Brain microvascular endothelial cell (primary cell): ENCODE measurements at regions not wholly inside any gene's neighbourhood (a gene's known extent, or its start where the extent isn't known, plus 50 kb on each side); places are given as distances from the start of the nearest gene placed in this dataset.

Experiments
- DNase-seq: peaks from one replicate; pipeline ENCODE4 v3.0.0-alpha.2; 2020
- H3K27ac ChIP-seq: fragments of 250-450 bp; sonication (Bioruptor Pico); 2 replicates; pipeline ENCODE4 v1.5.1; 2020; ENCODE audit warnings: mild to moderate bottlenecking, moderate library complexity
- H3K27me3 ChIP-seq: fragments of 250-450 bp; sonication (Bioruptor Pico); replicated peaks from 2 replicates; pipeline ENCODE4 v1.5.1; 2020; ENCODE audit warnings: mild to moderate bottlenecking
- H3K36me3 ChIP-seq: fragments of 250-450 bp; sonication (Bioruptor Pico); replicated peaks from 2 replicates; pipeline ENCODE4 v1.5.1; 2020; ENCODE audit warnings: mild to moderate bottlenecking
- H3K4me3 ChIP-seq: 2 replicates; pipeline ENCODE4 v1.5.1; 2011; ENCODE audit warnings: low read depth, mild to moderate bottlenecking, control low read depth, low read length, moderate library complexity
- in situ Hi-C: cut with HindIII; loops from 2 replicates; pipeline ENCODE4 v1.10.0; 2017; ENCODE audit warnings: low sequenced_read_pairs, low pct_ligation_motif_present
- TF ChIP-seq, protein P1 (sequence below): IDR thresholded peaks from 2 replicates; pipeline ENCODE4 v1.5.1; 2011; ENCODE audit warnings: low read depth, mild to moderate bottlenecking, moderate library complexity, low read length, control low read depth, inconsistent platforms; ENCODE audit errors: missing control alignments

DNA sequence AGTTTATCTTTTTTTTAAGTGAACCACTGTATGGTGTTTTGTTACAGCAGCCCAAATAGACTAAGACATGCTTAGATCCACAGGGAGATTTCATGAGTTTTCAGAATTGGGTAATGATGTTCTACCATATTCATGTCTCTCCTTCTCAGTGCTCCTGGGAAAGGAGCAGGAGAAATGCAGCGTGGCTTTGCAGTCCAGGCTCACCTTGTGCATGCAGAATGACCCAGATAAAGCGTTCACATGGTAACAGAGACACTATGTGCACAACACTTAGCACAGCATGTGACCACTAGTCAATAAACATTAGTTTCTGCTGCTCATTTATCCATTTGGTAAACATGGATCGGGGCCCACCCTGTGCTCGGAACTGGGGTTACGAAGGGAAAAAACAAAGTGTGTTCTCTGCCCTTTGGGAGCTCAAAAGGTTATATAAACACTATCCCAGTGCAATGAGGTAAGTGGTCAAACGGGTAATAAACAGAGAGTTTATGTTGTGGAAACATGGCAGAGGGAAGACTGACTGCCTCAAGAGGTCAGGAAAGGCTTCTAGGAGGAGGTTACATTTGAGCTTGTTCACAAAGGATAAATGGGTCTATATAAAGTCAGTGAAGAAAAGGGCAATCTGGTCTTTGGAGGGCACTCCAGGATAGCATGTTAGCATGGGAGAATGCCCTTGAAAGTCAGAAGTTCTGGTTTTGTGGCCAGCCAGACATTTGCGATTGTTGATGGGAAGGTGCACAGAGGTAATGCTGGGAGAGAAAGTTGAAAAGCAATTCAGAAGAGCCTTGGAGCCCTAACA is 299.2 kb downstream of the TDRD15 start:
- Histone ChIP-seq H3K27ac (no peak overlapping the region), H3K4me3 (no peak overlapping the region), H3K36me3 (no peaks in the 10 kb centered on the region), H3K27me3 (no peaks in the 10 kb centered on the region)
- in situ Hi-C loops = no loop called here
- TF ChIP-seq, protein P1, sequence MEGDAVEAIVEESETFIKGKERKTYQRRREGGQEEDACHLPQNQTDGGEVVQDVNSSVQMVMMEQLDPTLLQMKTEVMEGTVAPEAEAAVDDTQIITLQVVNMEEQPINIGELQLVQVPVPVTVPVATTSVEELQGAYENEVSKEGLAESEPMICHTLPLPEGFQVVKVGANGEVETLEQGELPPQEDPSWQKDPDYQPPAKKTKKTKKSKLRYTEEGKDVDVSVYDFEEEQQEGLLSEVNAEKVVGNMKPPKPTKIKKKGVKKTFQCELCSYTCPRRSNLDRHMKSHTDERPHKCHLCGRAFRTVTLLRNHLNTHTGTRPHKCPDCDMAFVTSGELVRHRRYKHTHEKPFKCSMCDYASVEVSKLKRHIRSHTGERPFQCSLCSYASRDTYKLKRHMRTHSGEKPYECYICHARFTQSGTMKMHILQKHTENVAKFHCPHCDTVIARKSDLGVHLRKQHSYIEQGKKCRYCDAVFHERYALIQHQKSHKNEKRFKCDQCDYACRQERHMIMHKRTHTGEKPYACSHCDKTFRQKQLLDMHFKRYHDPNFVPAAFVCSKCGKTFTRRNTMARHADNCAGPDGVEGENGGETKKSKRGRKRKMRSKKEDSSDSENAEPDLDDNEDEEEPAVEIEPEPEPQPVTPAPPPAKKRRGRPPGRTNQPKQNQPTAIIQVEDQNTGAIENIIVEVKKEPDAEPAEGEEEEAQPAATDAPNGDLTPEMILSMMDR = no peak
- no peak for DNase-seq

DNA sequence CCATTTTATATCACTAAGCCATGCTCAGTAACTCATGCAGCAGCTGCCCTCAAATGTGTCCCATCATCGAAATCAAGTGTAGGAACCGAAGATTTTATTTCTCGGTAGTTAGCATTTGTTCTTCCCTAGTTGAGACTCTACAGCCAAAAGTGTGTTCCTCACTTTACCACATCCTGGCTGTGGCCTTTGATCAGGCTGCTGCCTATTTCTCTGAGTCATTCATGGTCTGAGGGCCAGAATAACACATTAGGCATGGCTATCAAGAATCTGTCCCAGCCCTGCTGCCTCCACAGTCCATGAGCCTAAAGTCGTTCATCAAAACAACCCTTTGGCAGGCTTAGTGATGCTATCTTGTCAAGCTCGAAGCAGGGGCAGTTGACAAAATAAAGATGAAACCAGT is 300.1 kb downstream of the TDRD15 start:
- Histone ChIP-seq H3K36me3 (no peaks in the 10 kb centered on the region), H3K4me3 (no peak overlapping the region), H3K27ac (no peak overlapping the region), H3K27me3 (no peaks in the 10 kb centered on the region)
- in situ Hi-C loops = no loop called here
- DNase-seq = no peak
- TF ChIP-seq, protein P1 = no peak

DNA sequence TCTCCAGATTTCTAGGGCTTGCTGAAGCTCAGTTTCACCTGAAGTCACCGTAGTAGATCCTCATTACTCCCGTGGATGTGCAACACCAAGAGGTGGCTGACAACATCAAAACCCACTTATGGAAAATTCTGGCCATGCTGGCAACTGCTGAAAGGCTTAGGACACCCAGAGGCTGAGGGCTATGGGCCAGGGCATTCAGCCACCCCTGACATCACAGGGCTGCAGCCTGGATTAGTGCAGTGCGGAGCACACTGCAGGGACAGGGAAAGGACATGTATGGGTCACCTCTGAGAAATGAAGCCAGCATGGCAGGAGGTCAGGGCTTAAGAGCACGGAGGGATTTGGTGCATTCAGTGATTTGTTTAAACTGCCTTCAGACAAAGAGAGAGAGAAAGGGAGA is 300.6 kb downstream of the TDRD15 start:
- TF ChIP-seq, protein P1 = no peak
- H3K4me3 ChIP-seq = no peak overlapping the region
- H3K27ac ChIP-seq = no peak overlapping the region
- no peak for DNase-seq
- H3K36me3 ChIP-seq = no peaks in the 10 kb centered on the region
- no peaks in the 10 kb centered on the region for H3K27me3 ChIP-seq
- in situ Hi-C loops = no loop called here

DNA sequence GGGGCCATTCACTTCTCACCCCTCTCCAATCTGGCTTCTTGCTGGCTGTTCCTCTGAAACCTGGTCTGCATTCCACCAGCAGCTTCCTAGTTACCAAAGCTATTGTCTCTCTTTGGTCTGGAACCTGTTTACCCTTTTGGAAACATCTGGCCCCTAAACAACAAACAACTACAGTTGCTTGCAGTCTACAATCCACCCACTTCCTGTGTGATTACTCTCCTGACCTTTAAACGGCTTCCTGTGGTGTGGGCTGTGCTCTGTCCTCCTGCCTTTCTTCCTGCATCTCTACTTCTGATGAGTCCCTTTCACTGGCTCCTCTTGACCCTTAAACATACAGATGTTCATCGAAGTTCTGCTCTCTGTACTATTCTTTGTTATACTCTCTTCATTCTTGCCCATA is 303.8 kb downstream of the TDRD15 start:
- H3K27me3 ChIP-seq = no peaks in the 10 kb centered on the region
- in situ Hi-C loops = no loop called here
- no peaks in the 10 kb centered on the region for H3K36me3 ChIP-seq
- TF ChIP-seq, protein P1 = no peak
- DNase-seq = no peak
- H3K27ac ChIP-seq = no peak overlapping the region
- H3K4me3 ChIP-seq = no peak overlapping the region

DNA sequence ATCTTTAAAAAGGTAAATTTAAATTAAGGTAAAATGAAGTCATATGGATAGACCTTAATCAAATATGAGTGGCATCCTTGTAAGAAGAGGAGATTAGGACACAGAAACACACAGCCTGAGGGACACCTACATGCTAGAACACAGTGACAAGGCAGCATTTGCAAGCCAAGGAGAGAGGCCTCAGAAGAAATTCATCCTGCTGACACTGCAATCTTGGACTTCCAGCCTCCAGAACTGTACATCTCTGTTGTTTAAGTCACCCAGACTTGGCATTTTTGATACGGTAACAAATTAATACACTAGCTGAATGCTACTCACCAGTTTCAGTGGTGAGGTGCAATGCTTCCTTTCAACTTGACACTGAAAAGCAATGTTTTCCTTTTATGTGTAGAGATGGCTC is 305.0 kb downstream of the TDRD15 start:
- no peak overlapping the region for H3K4me3 ChIP-seq
- TF ChIP-seq, protein P1 = no peak
- no peak overlapping the region for H3K27ac ChIP-seq
- no peak for DNase-seq
- no peaks in the 10 kb centered on the region for H3K27me3 ChIP-seq
- H3K36me3 ChIP-seq = no peaks in the 10 kb centered on the region
- in situ Hi-C loops = no loop called here

DNA sequence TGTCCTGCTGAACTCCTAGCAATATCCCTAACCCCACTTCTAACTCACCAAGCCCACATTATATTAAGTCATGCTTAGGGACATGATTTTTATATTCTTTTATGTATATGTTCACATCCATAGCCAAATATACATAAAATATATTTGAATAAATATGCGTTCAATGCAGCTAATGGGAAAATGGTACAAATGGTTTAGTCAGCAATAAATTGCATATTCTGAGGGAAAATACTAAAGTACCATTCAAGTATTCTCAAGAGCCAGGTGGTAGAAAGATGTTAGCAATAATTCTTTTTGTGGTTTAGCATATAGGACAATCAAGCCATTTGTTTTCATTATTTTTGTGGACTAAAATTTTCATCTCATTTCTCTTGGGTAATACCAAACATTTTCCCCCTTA is 306.0 kb downstream of the TDRD15 start:
- in situ Hi-C loops = no loop called here
- Histone ChIP-seq H3K27ac (no peak overlapping the region), H3K4me3 (no peak overlapping the region), H3K27me3 (no peaks in the 10 kb centered on the region), H3K36me3 (no peaks in the 10 kb centered on the region)
- DNase-seq = no peak
- TF ChIP-seq, protein P1 = no peak
